Heart left ventricle (tissue), 13 donors: ENCODE measurements at regions not wholly inside any gene's neighbourhood (a gene's known extent, or its start where the extent isn't known, plus 50 kb on each side); places are given as distances from the start of the nearest gene placed in this dataset.

ENCODE experiments used
- CTCF ChIP-seq, 12 donors: fragments of 200-600 bp; sonication (generic) in 4 of 12; IDR thresholded peaks; one replicate each; pipeline versions ENCODE4 v1.5.0 to v1.8.0; 2018 to 2022; ENCODE audit warnings: antibody characterized with exemption in 12 of 12, mild to moderate bottlenecking in 5 of 12
- POLR2A ChIP-seq, 2 donors: fragments of 450-650 bp; IDR thresholded peaks; one replicate each; pipeline ENCODE4 v1.6.1; 2017; ENCODE audit warnings: antibody characterized with exemption in 2 of 2, mild to moderate bottlenecking in 2 of 2, moderate library complexity in 2 of 2
- donor health status: ischemic (EF 13 %, LVEDD 7.1; RV severe dilation, severe dysfunction).
- donor health status: DM: no; HTN: yes; CAD: no.
- donor health status: DM: no; HTN: no; CAD: no.
- donor health status: ischemic (EF 25% LVEDD 6.9; RV normal size, moderate dysfunction).
- donor health status: ischemic (EF 25% LVEDD 5.7; RV mildly dilated, moderate dysfunction).
- donor health status: ischemic (EF 35%, LVEDD 5.7; RV mildly dilated, moderate dysfunction).
- donor health status: nonischemic (EF 11% LVEDD 7.7; RV severe dilation, severe dysfunction).
- donor health status: DM: yes; HTN: yes; CAD: no.
- donor health status: PGD.
- donor health status: ischemic (EF 29% LVEDD 5.4; RV normal size, mild dysfunction).
- donor health status: nonischemic (EF 23%, LVEDD 6.1; RV moderate dilation, normal function).

- TF ChIP-seq CTCF (IDR thresholded peaks at IDR 0.05), result no peak
- no peak for TF ChIP-seq POLR2A (IDR thresholded peaks at IDR 0.05)
Observed at GRCh38 chr4:34432706-34433105, 1811.6 kb downstream of the ARAP2 start.
